ENCODE measurements at regions not wholly inside any gene's neighbourhood (a gene's known extent, or its start where the extent isn't known, plus 50 kb on each side); places are given as distances from the start of the nearest gene placed in this dataset.

DNA sequence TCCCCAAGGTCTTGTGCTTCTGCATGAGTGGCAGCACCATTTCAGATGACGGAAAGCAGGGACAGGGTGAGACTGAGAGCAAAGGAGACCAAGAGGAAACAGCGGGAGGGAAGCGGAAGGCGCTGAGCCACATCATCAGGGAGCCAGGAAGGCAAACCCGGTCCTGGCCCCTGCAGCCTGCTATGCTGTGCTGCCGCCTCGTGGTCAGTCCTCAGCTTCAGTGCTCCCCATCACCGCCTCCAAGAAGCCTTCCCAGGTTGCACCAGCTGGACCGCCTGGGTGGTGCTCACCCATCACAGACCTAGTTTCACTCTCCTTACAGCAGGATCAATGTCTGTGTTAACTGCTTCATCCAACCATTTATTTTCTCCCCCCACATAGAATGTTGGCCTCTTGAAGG lies 73.0 kb upstream of the PHF21B start:
- no peak overlapping the region for H3K4me3 ChIP-seq
- no peaks in the 10 kb centered on the region for H3K9me3 ChIP-seq
- H3K27me3 ChIP-seq, result no peaks in the 10 kb centered on the region
- intact Hi-C loops (cut with DNase I; ENCODE audit: low total_unique reads), result no loop called here
- H3K27ac ChIP-seq, result no peak overlapping the region
- no peaks in the 10 kb centered on the region for H3K4me1 ChIP-seq
- no peaks in the 10 kb centered on the region for H3K36me3 ChIP-seq
- TF ChIP-seq CTCF (IDR thresholded peaks at IDR 0.05) (no peak), POLR2A (IDR thresholded peaks at IDR 0.05) (no peak)
- DNase-seq, result no peak

GRCh38 chr22:45083659-45084305 lies 74.0 kb upstream of the PHF21B start:
- TF ChIP-seq POLR2A (IDR thresholded peaks at IDR 0.05) (no peak), CTCF (IDR thresholded peaks at IDR 0.05) (no peak)
- Histone ChIP-seq H3K9me3 (no peaks in the 10 kb centered on the region), H3K4me1 (no peaks in the 10 kb centered on the region), H3K27ac (no peak overlapping the region), H3K4me3 (no peak overlapping the region), H3K36me3 (no peaks in the 10 kb centered on the region), H3K27me3 (no peaks in the 10 kb centered on the region)
- DNase-seq, result no peak
- intact Hi-C loops (cut with DNase I; ENCODE audit: low total_unique reads), result no loop called here

GRCh38 chr22:45084400-45084920 lies 74.7 kb upstream of the PHF21B start:
- H3K9me3 ChIP-seq, result no peaks in the 10 kb centered on the region
- H3K27ac ChIP-seq, result no peak overlapping the region
- H3K4me3 ChIP-seq, result no peak overlapping the region
- intact Hi-C loops (cut with DNase I; ENCODE audit: low total_unique reads), result no loop called here
- TF ChIP-seq POLR2A (IDR thresholded peaks at IDR 0.05) (no peak), CTCF (IDR thresholded peaks at IDR 0.05) (no peak)
- no peaks in the 10 kb centered on the region for H3K36me3 ChIP-seq
- H3K27me3 ChIP-seq, result no peaks in the 10 kb centered on the region
- DNase-seq, result no peak
- no peaks in the 10 kb centered on the region for H3K4me1 ChIP-seq

GRCh38 chr22:45087802-45088201 lies 75.9 kb upstream of the NUP50 start:
- TF ChIP-seq POLR2A (IDR thresholded peaks at IDR 0.05) (no peak), CTCF (IDR thresholded peaks at IDR 0.05) (no peak)
- DNase-seq, result no peak
- Histone ChIP-seq H3K27me3 (no peaks in the 10 kb centered on the region), H3K4me1 (no peaks in the 10 kb centered on the region), H3K9me3 (no peaks in the 10 kb centered on the region), H3K4me3 (no peak overlapping the region), H3K36me3 (no peaks in the 10 kb centered on the region), H3K27ac (no peak overlapping the region)
- intact Hi-C loops (cut with DNase I; ENCODE audit: low total_unique reads), result no loop called here

GRCh38 chr22:45088576-45088975 lies 75.1 kb upstream of the NUP50 start:
- H3K9me3 ChIP-seq, result no peaks in the 10 kb centered on the region
- TF ChIP-seq CTCF (IDR thresholded peaks at IDR 0.05) (no peak), POLR2A (IDR thresholded peaks at IDR 0.05) (no peak)
- H3K4me1 ChIP-seq, result no peaks in the 10 kb centered on the region
- H3K27ac ChIP-seq, result no peak overlapping the region
- H3K27me3 ChIP-seq, result no peaks in the 10 kb centered on the region
- DNase-seq, result no peak
- H3K36me3 ChIP-seq, result no peaks in the 10 kb centered on the region
- intact Hi-C loops (cut with DNase I; ENCODE audit: low total_unique reads), result no loop called here
- H3K4me3 ChIP-seq, result no peak overlapping the region

All from uterus (tissue), 3 donors.